Amygdala (tissue), 56 donors: ENCODE measurements at regions not wholly inside any gene's neighbourhood (a gene's known extent, or its start where the extent isn't known, plus 50 kb on each side); places are given as distances from the start of the nearest gene placed in this dataset.
"Not testable (repeated sequence)": the region's sequence is repeated elsewhere in the genome, so short reads cannot be mapped to it uniquely, and the experiment has no call there.

Experiments used
- DNase-seq, 56 donors: peaks; one replicate each; lab custom pipeline; 2025; lab: John Stamatoyannopoulos, UW

DNA sequence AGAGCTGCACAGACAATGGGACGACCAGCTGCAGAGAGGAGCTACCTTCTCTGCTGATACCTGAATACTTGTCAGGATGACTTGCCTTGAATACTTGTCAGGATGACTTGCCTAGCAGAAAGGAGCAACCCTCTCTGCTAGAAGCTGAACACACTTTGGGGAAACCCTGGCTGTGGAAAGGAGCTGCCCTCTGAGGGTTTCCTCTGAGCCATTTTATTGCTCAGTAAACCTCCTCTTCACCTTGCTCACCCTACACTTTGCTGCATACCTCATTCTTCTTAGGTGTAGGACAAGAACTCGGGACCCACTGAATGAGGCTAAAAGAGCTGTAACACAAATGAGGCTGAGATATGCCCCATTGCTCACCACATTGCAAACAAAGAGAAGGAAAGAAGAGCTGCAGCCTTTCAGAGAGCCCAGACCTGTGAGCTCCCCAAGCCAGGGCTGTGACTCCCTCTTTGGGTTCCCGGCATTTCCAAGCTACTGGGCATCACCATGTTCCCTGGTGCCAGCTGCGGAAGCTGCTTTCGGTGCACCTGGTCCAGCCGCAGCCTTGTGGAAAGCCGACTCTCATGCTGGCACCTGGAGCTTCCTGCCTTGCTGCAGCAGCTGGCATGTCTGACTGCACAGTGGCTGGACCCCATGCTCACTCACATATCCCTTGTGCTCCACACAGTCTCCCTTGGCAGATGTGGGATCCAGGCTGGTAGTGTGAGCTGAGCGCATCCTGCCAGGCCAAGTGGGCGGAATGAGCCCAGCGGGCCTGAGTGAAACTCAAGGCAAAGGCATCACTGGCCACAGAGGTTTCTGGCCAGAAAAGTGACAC lies 106.7 kb upstream of the AHI1 start:
- no peak for DNase-seq

DNA sequence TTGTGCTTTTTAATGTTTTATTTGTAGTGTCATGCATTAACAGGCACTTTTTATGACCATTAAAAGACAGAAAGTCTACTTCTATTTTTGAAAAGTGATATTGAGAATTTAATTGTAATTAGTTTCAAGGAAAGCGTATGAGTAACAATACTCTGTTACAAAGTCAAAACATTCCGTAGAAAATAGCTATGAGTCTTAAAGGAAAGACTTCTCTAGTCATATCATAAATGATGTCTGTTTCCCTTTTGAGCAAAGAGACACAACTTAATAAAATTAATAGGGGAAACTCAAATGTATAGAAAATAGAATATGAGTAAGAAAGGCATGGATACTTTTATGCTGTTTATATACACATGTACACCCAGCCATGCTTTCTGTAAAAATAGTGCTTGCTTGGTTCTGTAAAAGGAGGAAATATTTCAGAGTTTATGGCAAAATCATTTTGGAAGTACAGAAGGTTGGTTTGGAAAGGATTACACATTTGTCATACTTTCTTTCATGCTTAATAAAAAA lies 107.8 kb upstream of the AHI1 start:
- no peak for DNase-seq

DNA sequence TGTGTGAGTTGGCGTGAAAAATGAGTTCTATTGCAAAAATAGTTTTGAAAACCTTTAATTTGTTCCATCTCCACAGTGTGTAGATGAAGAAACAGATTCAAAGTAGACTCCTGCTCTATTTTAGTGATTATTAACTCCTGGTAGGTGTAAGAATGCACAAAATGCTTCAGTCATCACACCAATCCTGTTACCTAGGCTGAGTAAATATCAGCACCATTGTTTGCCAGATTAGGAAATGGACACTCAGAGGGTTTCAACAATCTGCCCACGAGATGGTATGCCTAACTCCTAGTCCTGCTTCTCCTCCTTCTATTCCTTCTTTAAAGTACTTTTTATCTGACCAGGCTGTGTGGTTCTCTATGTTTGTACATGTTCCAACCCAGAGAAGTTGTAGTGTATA lies 108.9 kb upstream of the AHI1 start:
- DNase-seq = no peak

GRCh38 chr6:135608031-135608430 lies 110.5 kb upstream of the AHI1 start:
- DNase-seq = no peak

DNA sequence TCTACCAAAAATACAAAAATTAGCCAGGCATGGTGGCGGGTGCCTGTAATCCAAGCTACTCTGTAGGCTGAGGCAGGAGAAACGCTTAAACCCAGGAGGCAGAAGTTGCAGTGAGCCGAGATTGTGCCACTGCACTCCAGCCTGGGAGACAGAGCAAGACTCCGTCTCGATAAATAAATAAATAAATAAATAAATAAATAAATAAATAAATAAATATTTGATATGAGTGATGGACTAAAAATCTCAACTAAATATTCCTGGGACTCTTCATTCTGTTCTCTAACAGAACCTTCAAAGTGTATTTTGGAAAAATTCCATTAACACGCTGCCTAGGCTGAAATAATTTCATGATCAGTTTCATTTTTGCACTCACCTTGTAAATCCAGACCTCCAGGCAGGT lies 112.7 kb upstream of the AHI1 start:
- not testable (repeated sequence) for DNase-seq

DNA sequence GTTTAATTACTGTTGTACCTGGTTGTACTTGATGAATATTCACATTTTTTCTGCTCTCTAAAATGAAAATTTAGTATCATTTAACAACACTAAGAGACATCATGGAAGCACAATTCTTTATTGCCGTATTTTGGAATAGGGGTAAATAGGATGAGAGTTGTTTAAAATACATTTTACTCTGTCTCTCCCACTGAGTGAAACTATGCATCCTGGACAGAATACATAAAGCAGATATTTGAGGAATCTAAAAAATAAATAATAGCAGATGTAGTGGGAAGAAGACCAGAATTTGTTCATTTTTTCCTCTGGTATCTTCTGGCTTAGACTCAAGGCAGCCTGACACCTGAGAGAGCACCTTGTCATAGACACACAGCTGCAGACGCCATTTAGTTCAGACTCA lies 119.1 kb upstream of the AHI1 start:
- no peak for DNase-seq

DNA sequence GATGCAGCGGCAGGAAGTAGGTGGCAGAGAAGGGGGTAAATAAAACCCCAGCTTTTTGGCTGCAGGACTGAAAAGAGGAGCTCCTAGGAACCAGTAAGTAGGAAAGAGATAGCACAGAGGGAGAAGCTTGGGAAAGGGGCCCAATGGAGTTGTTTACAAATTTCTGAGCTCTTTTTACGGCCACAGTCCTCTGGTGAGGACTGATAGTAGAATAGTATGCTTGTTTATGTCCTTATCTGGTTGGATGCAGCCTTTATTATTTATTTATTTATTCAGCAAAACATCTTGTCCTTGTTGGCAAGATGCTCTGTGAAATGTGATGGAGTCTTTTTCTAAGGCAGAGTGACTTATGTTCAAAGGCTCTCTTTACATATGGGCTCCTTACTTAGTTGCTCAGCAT lies 119.7 kb upstream of the AHI1 start:
- DNase-seq = no peak

- no peak for DNase-seq
Observed at GRCh38 chr6:135622081-135622480, 124.5 kb upstream of the AHI1 start.

DNA sequence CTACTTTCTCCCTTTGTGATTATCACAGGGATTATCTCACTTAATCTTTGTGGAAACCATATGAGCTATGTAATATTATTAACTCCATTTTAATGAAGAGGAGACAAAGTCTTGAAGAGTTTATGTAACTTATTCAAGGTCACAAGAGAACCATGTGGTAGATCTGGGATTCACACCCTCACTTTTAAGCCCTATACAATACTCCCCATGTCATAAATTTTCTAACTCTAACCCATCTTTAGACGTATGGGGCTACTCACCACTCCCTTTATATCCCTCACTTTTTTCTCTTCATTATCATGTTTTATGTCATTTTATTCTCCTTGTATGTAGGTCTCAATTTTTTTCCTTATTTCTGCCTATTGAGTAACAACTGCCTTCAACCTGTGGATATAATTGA lies 126.4 kb upstream of the AHI1 start:
- DNase-seq = no peak

- no peak for DNase-seq
Observed at GRCh38 chr6:135624402-135625295, 127.1 kb upstream of the AHI1 start.

GRCh38 chr6:135626001-135626400 lies 128.5 kb upstream of the AHI1 start:
- not testable (repeated sequence) for DNase-seq

DNA sequence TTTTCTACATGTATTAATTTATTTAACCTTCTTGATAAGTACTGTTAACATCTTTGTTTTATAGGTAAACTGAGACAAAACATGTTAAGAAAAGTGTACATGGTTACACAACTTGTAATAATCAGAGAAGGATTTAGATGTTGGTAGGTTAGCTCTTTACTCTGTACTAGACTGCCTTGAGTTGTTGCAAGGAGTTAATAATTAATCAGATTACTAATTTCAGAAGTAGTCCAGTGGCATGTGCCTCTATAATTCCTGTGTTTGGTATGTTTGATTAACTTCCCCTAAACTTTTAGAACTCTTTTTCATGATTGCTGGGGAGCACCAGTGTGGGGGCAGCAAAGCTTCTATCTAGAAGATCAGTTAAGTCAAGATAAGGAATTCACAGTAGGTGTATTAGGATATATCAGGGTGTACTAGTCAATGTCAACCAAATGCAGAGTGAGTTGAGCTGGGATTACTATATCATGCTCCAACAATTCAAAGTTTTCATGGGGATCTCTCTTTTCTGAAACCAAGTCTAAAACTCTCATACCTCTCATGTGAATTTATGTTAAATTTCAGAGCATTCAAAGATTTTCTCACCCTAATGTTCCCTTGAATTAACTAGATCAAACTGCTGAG lies 129.7 kb upstream of the AHI1 start:
- DNase-seq = no peak

GRCh38 chr6:135630789-135631376 lies 133.3 kb upstream of the AHI1 start:
- no peak for DNase-seq

- DNase-seq = no peak
Observed at GRCh38 chr6:135631821-135632220, 134.3 kb upstream of the AHI1 start.

DNA sequence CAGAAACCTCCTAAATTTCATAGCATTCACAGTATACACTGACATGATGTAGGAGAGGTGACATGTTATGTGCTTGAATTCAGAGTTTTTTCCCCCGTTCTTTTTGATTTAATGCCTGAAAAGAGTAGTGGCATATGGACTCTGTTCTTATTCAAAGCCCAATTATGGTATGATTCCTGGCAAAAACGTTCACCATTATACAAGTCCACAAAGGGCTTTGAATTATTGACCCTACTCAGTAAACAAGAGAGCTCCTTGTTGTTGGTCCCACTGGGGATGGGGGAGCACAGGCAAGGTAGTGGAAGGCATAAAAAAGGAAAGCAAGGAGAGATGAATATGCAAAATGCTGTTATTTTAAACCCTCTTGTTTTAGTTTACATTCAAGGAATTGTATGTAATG lies 136.0 kb upstream of the AHI1 start:
- DNase-seq = no peak

DNA sequence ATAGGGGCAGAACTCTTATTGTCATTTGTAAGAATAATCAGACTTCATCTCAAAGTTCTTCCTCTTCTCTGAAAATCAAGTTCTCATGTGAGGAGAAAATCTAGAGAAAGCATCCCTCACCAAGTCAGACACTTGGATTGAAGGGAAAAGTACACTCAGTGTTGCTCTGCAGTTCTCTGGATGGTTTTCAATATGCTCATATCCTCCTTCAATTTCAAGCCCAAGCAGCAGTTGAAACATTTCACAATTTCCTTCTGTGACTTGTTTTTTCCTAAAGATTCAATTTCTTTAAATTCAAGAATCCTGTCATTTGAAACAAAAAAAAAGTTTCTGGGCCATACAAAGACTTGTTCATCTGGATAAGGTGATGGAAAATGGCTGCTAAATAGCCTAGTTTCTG lies 140.2 kb upstream of the AHI1 start:
- no peak for DNase-seq

DNA sequence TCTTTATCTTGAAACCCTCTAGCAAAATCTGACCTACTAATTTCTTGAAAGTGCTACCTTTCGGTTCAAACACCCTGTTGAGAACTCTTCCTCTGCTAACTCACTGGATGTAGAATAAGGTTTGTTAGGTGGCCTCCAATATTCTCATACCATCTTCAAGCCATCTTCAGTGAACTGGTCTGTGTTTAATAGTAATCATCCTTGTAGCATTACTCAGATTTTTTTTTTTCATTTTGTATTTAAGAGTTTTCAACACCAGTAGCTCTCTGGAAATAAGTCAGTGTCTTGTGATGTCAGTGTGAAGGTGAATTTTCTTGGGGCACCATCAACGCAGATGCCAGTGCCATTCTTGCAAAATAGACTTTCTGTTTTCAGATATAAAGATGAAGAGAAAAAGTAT lies 140.6 kb upstream of the AHI1 start:
- no peak for DNase-seq

DNA sequence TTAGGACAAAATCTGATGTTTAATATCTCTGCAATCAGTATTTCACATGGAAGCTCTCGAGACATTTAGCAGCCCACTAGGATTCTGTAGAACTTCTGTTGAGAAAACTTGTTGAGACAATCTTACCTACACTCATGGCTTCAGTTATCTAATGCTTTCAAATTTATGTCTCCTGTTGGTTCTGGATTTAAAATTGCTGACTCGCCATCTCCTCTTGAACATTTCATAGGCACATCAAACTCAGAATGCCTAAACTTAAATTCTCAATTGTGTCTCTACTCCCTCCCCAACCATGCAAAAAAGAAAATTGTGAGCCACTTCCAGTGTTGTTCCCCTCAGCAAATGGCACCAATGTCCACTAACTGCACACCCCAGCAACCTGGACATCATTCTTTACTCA lies 142.5 kb upstream of the AHI1 start:
- DNase-seq = no peak

- no peak for DNase-seq
Observed at GRCh38 chr6:135640449-135641111, 143.0 kb upstream of the AHI1 start.

- DNase-seq = no peak
Observed at GRCh38 chr6:135642912-135643311, 145.4 kb upstream of the AHI1 start.
